ENCODE measurements at regions not wholly inside any gene's neighbourhood (a gene's known extent, or its start where the extent isn't known, plus 50 kb on each side); places are given as distances from the start of the nearest gene placed in this dataset.
"Not testable (repeated sequence)": the region's sequence is repeated elsewhere in the genome, so short reads cannot be mapped to it uniquely, and the experiment has no call there.

DNA sequence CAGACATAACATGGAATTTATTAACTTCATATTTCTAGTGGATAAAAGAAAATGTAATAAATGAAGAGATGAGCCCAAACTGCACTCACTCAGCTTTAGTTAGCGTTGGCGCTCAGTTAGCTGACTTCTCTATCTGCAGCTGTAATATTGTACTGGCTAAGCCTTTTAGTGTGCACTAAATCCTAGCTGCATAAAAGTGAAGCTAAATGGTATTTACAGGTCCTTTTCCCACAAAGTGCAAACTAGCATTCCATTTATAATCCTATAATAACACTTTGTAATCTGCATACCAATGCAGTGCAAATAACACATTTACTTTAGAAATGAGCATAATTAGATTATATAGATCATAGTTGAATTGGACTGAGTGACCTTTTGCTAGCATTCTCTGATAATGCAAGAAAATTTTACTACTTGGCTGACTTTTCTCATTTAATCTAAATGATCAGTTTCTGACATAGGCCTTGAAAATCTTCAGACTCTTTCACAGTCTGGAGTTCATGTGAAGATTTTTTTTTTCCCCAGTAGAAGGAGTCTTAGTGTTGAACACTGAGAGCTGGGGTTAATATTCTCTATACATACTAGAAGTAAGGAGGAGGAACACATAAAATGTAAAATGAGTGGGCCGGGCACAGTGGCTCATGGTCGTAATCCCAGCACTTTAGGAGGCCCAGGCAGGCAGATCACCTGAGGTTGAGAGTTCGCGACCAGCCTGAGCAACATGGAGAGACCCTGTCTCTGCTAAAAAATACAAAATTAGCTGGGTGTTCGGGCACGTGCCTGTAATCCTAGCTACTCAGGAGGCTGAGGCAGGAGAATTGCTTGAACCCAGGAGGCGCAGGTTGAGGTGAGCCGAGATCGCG, 1426.4 kb downstream of the PCDH9 start:
- H3K27me3 ChIP-seq (ENCODE audit: control insufficient read depth, insufficient read depth, low read length) = no peaks in the 10 kb centered on the region
- H3K27ac ChIP-seq (ENCODE audit: low read length) = no peak overlapping the region
- no peak overlapping the region for H3K9ac ChIP-seq (ENCODE audit: low read length)
- no peaks in the 10 kb centered on the region for H3K9me3 ChIP-seq (ENCODE audit: control insufficient read depth, low read depth, low read length)
- no peaks in the 10 kb centered on the region for H3K36me3 ChIP-seq (ENCODE audit: control insufficient read depth, low read depth, low read length)
- H3K4me3 ChIP-seq (ENCODE audit: low read length) = no peak overlapping the region
- H3K4me1 ChIP-seq (ENCODE audit: control insufficient read depth, low read depth, low read length) = no peaks in the 10 kb centered on the region

DNA sequence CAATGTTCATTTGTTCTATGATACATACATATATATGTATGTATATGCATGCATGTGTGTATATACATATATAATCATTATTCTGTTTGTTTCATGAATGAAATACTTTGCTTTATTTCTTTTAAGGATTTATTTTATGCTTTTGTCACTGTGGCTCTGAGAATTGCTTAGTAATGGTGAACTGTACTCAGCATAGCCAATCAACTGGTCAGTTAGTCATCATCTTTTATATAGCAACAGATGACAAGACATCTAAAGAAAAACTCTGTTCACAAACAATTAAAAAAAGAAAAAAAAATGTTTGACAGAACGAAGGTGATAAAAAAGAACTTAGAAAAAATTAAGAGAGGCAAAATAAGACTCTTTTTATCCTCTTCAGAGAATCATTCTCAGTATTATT, 1440.3 kb downstream of the PCDH9 start:
- Histone ChIP-seq H3K27ac (ENCODE audit: low read length) (no peak overlapping the region), H3K4me1 (ENCODE audit: control insufficient read depth, low read depth, low read length) (no peaks in the 10 kb centered on the region), H3K9ac (ENCODE audit: low read length) (no peak overlapping the region), H3K9me3 (ENCODE audit: control insufficient read depth, low read depth, low read length) (no peaks in the 10 kb centered on the region), H3K4me3 (ENCODE audit: low read length) (no peak overlapping the region), H3K36me3 (ENCODE audit: control insufficient read depth, low read depth, low read length) (no peaks in the 10 kb centered on the region), H3K27me3 (ENCODE audit: control insufficient read depth, insufficient read depth, low read length) (no peaks in the 10 kb centered on the region)

DNA sequence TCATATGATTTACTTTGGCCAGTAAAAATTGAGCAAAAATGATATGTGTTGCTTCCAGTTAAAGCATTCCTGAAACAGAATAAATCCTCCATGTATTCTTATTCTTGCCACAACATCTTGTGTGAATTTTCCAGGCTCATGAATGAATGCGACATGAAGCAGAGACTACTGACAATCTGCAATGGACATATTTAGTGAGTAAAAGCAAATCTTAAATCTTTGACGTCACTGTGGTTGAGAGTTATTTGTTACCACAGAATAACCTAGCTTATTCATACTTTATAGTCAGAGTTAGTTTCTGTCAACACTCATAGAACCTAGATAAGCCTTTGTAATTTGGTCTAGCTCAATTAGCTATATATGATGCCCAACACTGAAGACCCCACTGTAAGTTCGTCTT, 1443.1 kb downstream of the PCDH9 start:
- Histone ChIP-seq H3K4me3 (ENCODE audit: low read length) (no peak overlapping the region), H3K27ac (ENCODE audit: low read length) (no peak overlapping the region), H3K27me3 (ENCODE audit: control insufficient read depth, insufficient read depth, low read length) (no peaks in the 10 kb centered on the region), H3K4me1 (ENCODE audit: control insufficient read depth, low read depth, low read length) (no peaks in the 10 kb centered on the region), H3K9ac (ENCODE audit: low read length) (no peak overlapping the region), H3K36me3 (ENCODE audit: control insufficient read depth, low read depth, low read length) (no peaks in the 10 kb centered on the region), H3K9me3 (ENCODE audit: control insufficient read depth, low read depth, low read length) (no peaks in the 10 kb centered on the region)

DNA sequence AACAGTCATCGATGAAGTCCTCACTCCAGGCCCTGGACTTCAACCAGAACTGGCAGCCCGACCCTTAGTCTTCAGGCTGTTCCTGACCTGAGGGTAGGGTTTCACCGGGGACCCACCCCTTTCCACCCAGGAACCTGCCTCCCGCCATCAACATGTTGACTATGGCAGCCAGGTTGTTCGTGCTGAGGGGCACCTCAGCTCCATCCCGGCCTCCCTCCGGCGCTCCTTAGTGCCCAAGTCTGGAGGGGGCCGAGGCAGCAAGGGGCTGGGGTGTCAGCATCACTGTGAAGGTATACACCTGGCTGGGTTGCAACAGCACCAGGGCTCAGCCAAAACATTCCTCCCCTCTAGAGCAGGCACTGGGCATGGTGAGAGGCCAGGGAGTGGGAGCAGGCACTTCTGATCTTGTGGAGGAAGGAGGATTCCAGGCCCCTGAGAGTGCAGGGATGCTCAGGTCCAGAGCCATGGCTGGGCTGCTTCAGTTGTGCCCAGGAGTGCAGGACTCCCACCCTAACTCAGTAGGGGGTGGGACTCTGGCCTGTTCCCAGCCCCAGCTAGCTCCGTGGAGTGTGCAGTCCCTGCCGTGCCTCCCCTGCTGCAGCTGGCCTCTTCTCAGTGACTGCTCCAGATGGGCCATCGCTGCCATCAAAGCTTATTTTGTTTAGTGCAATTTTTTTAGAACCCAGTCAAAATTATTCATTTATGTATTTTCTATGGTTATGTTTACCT, 1445.9 kb downstream of the PCDH9 start:
- no peaks in the 10 kb centered on the region for H3K9me3 ChIP-seq (ENCODE audit: control insufficient read depth, low read depth, low read length)
- H3K27me3 ChIP-seq (ENCODE audit: control insufficient read depth, insufficient read depth, low read length) = no peaks in the 10 kb centered on the region
- no peak overlapping the region for H3K27ac ChIP-seq (ENCODE audit: low read length)
- no peak overlapping the region for H3K4me3 ChIP-seq (ENCODE audit: low read length)
- H3K4me1 ChIP-seq (ENCODE audit: control insufficient read depth, low read depth, low read length) = no peaks in the 10 kb centered on the region
- no peak overlapping the region for H3K9ac ChIP-seq (ENCODE audit: low read length)
- no peaks in the 10 kb centered on the region for H3K36me3 ChIP-seq (ENCODE audit: control insufficient read depth, low read depth, low read length)

DNA sequence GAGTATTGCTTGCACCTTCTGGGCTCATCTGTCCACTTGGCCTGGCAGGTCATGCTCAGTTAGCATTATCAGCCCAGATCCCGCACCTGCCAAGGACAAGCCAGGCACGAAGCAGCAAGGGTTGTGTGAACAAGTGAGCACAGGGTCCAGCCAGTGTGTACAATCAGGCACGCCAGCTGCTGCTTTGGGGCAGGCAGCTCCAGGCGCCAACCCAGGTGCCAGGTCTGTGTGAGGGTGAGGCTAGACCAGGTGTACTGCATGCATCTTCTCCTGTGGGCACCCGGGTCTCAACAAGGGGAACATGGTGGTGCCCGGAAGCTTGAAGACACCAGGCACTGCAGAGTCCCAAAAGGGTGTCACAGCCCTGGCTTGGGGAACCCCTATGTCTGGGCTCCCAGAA, 1446.8 kb downstream of the PCDH9 start:
- no peaks in the 10 kb centered on the region for H3K4me1 ChIP-seq (ENCODE audit: control insufficient read depth, low read depth, low read length)
- H3K9me3 ChIP-seq (ENCODE audit: control insufficient read depth, low read depth, low read length) = no peaks in the 10 kb centered on the region
- H3K27me3 ChIP-seq (ENCODE audit: control insufficient read depth, insufficient read depth, low read length) = no peaks in the 10 kb centered on the region
- no peak overlapping the region for H3K4me3 ChIP-seq (ENCODE audit: low read length)
- no peaks in the 10 kb centered on the region for H3K36me3 ChIP-seq (ENCODE audit: control insufficient read depth, low read depth, low read length)
- no peak overlapping the region for H3K9ac ChIP-seq (ENCODE audit: low read length)
- H3K27ac ChIP-seq (ENCODE audit: low read length) = no peak overlapping the region

DNA sequence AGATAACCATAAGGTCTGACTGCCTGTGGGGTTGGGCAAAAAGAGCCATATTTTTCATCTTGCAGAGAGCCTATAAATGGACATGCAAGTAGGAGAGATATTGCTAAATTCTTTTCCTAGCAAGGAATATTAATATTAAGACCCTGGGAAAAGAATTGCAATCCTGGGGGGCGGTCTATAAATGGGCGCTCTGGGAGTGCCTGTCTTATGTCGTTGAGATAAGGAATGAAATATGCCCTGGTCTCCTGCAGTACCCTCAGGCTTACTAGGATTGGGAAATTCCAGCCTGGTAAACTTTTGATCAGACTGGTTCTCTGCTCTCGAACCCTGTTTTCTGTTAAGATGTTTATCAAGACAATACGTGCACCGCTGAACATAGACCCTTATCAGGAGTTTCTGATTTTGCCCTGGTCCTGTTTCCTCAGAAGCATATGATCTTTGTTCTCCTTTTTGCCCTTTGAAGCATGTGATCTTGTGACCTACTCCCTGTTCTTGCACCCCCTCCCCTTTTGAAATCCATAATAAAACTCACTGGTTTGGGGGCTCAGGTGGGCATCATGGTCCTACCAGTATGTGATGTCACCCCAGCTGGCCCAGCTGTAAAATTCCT, 1458.3 kb downstream of the PCDH9 start:
- H3K9ac ChIP-seq (ENCODE audit: low read length); H3K27ac ChIP-seq (ENCODE audit: low read length): not testable (repeated sequence)

DNA sequence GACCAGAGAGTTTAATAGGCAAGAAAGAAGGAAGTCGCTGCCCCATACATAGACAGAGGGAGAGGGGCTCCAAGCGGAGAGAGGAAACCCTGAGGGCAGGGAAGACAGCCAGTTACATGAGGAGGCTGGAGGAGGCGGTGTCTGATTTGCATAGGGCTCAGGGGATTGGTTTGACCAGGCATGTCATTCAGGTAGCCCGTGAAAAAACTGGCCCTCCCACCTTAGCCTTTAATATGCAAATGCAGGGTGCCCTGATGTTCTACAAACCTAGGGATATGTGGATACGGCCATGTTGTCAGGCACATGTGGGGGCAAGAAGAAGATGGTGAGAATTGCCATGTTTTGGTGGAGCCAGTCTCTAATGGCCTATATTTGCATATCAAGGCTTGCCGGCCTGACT, 1461.6 kb downstream of the PCDH9 start:
- H3K4me3 ChIP-seq (ENCODE audit: low read length) = no peak overlapping the region
- no peaks in the 10 kb centered on the region for H3K27me3 ChIP-seq (ENCODE audit: control insufficient read depth, insufficient read depth, low read length)
- H3K4me1 ChIP-seq (ENCODE audit: control insufficient read depth, low read depth, low read length) = no peaks in the 10 kb centered on the region
- no peak overlapping the region for H3K9ac ChIP-seq (ENCODE audit: low read length)
- no peak overlapping the region for H3K27ac ChIP-seq (ENCODE audit: low read length)
- no peaks in the 10 kb centered on the region for H3K9me3 ChIP-seq (ENCODE audit: control insufficient read depth, low read depth, low read length)
- no peaks in the 10 kb centered on the region for H3K36me3 ChIP-seq (ENCODE audit: control insufficient read depth, low read depth, low read length)

More for the DNA sequence above, 1458.3 kb downstream of the PCDH9 start:
- H3K9me3 ChIP-seq (ENCODE audit: control insufficient read depth, low read depth, low read length); H3K4me1 ChIP-seq (ENCODE audit: control insufficient read depth, low read depth, low read length); H3K27me3 ChIP-seq (ENCODE audit: control insufficient read depth, insufficient read depth, low read length); H3K36me3 ChIP-seq (ENCODE audit: control insufficient read depth, low read depth, low read length); H3K4me3 ChIP-seq (ENCODE audit: low read length): not testable (repeated sequence)

DNA sequence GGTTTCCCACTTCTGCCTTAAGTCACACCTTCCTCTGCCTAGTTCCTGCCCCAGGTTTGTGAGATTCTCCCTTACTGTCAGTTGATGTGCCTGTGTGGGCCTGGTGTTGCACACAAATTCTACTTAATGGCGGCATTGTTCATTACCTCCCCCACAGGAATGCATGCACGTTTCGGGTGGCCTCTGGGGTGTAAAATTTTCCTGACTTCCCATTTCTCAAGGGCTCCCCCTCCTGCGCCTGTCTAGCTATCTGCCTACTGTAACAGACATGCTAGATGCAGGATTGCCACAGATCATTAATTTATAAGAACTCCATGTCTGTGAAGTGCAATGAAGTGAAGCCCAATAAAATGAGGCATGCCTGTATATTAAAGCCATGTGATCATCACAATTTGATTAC, 1466.3 kb downstream of the PCDH9 start:
- no peak overlapping the region for H3K9ac ChIP-seq (ENCODE audit: low read length)
- H3K36me3 ChIP-seq (ENCODE audit: control insufficient read depth, low read depth, low read length) = no peaks in the 10 kb centered on the region
- no peaks in the 10 kb centered on the region for H3K27me3 ChIP-seq (ENCODE audit: control insufficient read depth, insufficient read depth, low read length)
- H3K4me3 ChIP-seq (ENCODE audit: low read length) = no peak overlapping the region
- no peak overlapping the region for H3K27ac ChIP-seq (ENCODE audit: low read length)
- H3K9me3 ChIP-seq (ENCODE audit: control insufficient read depth, low read depth, low read length) = no peaks in the 10 kb centered on the region
- H3K4me1 ChIP-seq (ENCODE audit: control insufficient read depth, low read depth, low read length) = no peaks in the 10 kb centered on the region

DNA sequence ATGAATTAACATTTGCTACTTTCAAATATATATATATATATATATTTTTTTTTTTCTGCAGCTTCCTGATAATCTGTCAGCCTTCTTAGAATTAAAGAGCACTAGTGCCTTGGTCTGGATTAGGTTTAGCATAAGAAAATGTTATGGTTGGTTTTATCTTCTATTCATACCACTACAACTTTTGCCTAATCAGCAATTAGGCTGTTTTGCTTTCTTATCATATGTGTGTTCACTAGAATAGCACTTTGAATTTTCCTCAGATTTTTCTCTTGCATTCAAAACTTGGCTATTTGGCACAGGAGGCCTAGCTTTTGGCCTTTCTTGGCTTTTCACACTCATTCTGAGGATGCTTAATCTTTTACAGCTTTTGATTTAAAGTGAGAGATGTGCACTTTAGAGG, 1468.1 kb downstream of the PCDH9 start:
- Histone ChIP-seq H3K36me3 (ENCODE audit: control insufficient read depth, low read depth, low read length) (no peaks in the 10 kb centered on the region), H3K4me3 (ENCODE audit: low read length) (no peak overlapping the region), H3K4me1 (ENCODE audit: control insufficient read depth, low read depth, low read length) (no peaks in the 10 kb centered on the region), H3K9ac (ENCODE audit: low read length) (no peak overlapping the region), H3K27me3 (ENCODE audit: control insufficient read depth, insufficient read depth, low read length) (no peaks in the 10 kb centered on the region), H3K9me3 (ENCODE audit: control insufficient read depth, low read depth, low read length) (no peaks in the 10 kb centered on the region), H3K27ac (ENCODE audit: low read length) (no peak overlapping the region)

DNA sequence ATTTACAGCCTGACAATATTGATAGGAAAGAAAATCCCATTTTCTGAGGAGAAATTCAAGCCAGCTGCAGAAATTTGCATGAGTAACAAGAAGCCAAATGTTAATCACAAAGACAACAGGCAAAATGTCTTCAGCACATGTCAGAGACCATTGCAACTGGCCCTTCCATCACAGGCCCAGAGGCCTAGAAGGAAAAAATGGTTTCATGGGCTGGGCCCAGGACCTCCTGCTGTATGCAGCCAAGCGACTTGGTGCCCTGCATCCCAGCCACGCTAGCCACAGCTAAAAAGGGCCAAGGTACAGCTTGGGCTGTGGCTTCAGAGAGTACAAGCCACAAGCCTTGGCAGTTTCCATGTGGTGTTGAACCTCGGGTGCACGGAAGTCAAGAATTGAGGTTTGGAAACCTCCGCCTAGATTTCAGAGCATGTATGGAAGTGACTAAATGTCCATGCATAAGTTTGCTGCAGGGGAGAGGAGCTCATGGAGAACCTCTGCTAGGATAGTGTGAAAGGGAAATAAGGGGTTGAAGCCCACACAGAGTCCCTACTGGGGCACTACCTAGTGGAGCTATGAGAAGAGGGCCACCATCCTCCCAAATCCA, 1474.0 kb downstream of the PCDH9 start:
- Histone ChIP-seq H3K27me3 (ENCODE audit: control insufficient read depth, insufficient read depth, low read length) (no peaks in the 10 kb centered on the region), H3K27ac (ENCODE audit: low read length) (no peak overlapping the region), H3K4me1 (ENCODE audit: control insufficient read depth, low read depth, low read length) (no peaks in the 10 kb centered on the region), H3K36me3 (ENCODE audit: control insufficient read depth, low read depth, low read length) (no peaks in the 10 kb centered on the region), H3K9me3 (ENCODE audit: control insufficient read depth, low read depth, low read length) (peaks cover 6% of the 10 kb centered on the region), H3K4me3 (ENCODE audit: low read length) (no peak overlapping the region), H3K9ac (ENCODE audit: low read length) (no peak overlapping the region)

DNA sequence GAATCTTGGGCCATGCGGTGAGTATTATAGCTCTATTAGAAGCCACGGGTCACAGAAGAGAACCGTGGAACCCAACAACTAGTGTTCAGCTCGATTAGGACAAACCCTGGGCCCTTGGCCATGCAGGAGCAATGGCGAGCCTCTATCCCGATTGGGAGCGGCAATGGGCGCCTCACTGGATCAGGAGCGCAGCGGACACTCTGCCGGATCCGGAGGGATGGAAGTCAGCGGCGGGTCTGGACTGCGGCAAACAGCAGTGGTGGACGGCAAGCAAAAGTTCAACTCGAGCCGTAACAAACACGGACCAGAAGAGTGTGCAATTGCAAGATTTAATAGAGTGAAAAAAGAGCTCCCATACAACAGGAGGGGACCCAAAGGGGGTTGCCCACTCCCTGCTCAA, 1481.9 kb downstream of the PCDH9 start:
- no peak overlapping the region for H3K4me3 ChIP-seq (ENCODE audit: low read length)
- H3K9ac ChIP-seq (ENCODE audit: low read length) = no peak overlapping the region
- no peaks in the 10 kb centered on the region for H3K36me3 ChIP-seq (ENCODE audit: control insufficient read depth, low read depth, low read length)
- no peak overlapping the region for H3K27ac ChIP-seq (ENCODE audit: low read length)
- H3K27me3 ChIP-seq (ENCODE audit: control insufficient read depth, insufficient read depth, low read length) = no peaks in the 10 kb centered on the region
- H3K9me3 ChIP-seq (ENCODE audit: control insufficient read depth, low read depth, low read length) = no peaks in the 10 kb centered on the region
- no peaks in the 10 kb centered on the region for H3K4me1 ChIP-seq (ENCODE audit: control insufficient read depth, low read depth, low read length)
